Mesendoderm (in vitro differentiated cells): ENCODE measurements at regions not wholly inside any gene's neighbourhood (a gene's known extent, or its start where the extent isn't known, plus 50 kb on each side); places are given as distances from the start of the nearest gene placed in this dataset.

ENCODE experiments used
- DNase-seq: peaks from one replicate; pipeline ENCODE4 v3.0.0; 2013
- H2AK5ac ChIP-seq: 2 replicates; pipeline ENCODE4 v1.6.1; 2013; ENCODE audit warnings: low read length, inconsistent platforms
- H2BK120ac ChIP-seq: 2 replicates; pipeline ENCODE4 v1.6.1; 2013; ENCODE audit warnings: low read depth, mild to moderate bottlenecking, low read length, moderate library complexity, mixed read lengths
- H2BK15ac ChIP-seq: replicated peaks from 2 replicates; pipeline ENCODE4 v1.6.1; 2013; ENCODE audit warnings: low read depth, mild to moderate bottlenecking, moderate library complexity
- H2BK5ac ChIP-seq: 2 replicates; pipeline ENCODE4 v1.6.1; 2013; ENCODE audit warnings: low read length, inconsistent platforms
- H3K18ac ChIP-seq: 2 replicates; pipeline ENCODE4 v1.6.1; 2013; ENCODE audit warnings: mild to moderate bottlenecking, low read length, mixed read lengths
- H3K23ac ChIP-seq: one replicate; pipeline ENCODE4 v1.6.1; 2013; ENCODE audit warnings: low read length
- H3K27ac ChIP-seq: 2 replicates; pipeline ENCODE4 v1.5.1; 2013; ENCODE audit warnings: low read depth, mild to moderate bottlenecking, inconsistent platforms, low read length, moderate library complexity
- H3K27me3 ChIP-seq: 2 replicates; pipeline ENCODE4 v1.6.1; 2013; ENCODE audit warnings: low read length, control low read depth, mild to moderate bottlenecking, inconsistent platforms; ENCODE audit not compliant: insufficient read depth, poor library complexity
- H3K36me3 ChIP-seq: 2 replicates; pipeline ENCODE4 v1.6.1; 2013; ENCODE audit warnings: low read length, inconsistent platforms; ENCODE audit not compliant: control insufficient read depth, insufficient read depth
- H3K4ac ChIP-seq: one replicate; pipeline ENCODE4 v1.6.1; 2013; ENCODE audit warnings: low read depth, mild to moderate bottlenecking, low read length, moderate library complexity
- H3K4me1 ChIP-seq: 2 replicates; pipeline ENCODE4 v1.6.1; 2013; ENCODE audit warnings: low read depth, low read length, inconsistent platforms; ENCODE audit not compliant: control insufficient read depth
- H3K4me2 ChIP-seq: 2 replicates; pipeline ENCODE4 v1.6.1; 2013; ENCODE audit warnings: low read length
- H3K4me3 ChIP-seq: 2 replicates; pipeline ENCODE4 v1.5.1; 2013; ENCODE audit warnings: mild to moderate bottlenecking, low read length
- H3K56ac ChIP-seq: one replicate; pipeline ENCODE4 v1.6.1; 2013; ENCODE audit warnings: low read length
- H3K79me1 ChIP-seq: 2 replicates; pipeline ENCODE4 v1.6.1; 2013; ENCODE audit warnings: low read length, inconsistent platforms
- H3K79me2 ChIP-seq: 2 replicates; pipeline ENCODE4 v1.6.1; 2013; ENCODE audit warnings: mild to moderate bottlenecking, low read length; ENCODE audit not compliant: control insufficient read depth, insufficient read depth
- H3K9ac ChIP-seq: 2 replicates; pipeline ENCODE4 v1.6.1; 2013; ENCODE audit warnings: low read length, inconsistent platforms
- H4K5ac ChIP-seq: one replicate; pipeline ENCODE4 v1.6.1; 2013; ENCODE audit warnings: low read length
- H4K8ac ChIP-seq: one replicate; pipeline ENCODE4 v1.6.1; 2013; ENCODE audit warnings: low read depth, mild to moderate bottlenecking, control low read depth, low read length, moderate library complexity
- WGBS: extraction: QIAGEN DNeasy Blood & Tissue Kit; methylation state at CpG from one replicate; pipeline ENCODE4 v1.1.7; 2013; ENCODE audit warnings: low lambda C conversion rate, missing lambda C conversion rate; ENCODE audit not compliant: insufficient coverage; ENCODE audit errors: extremely low coverage; 5-methylcytosine and 5-hydroxymethylcytosine counted together

GRCh38 chr2:117074756-117075155, 739.7 kb upstream of the DDX18 start:
- no peak overlapping the region for H3K4ac ChIP-seq
- no peak for DNase-seq
- no peak overlapping the region for H3K9ac ChIP-seq
- no peak overlapping the region for H4K8ac ChIP-seq
- H3K27ac ChIP-seq = no peak overlapping the region
- no peaks in the 10 kb centered on the region for H3K36me3 ChIP-seq
- H3K79me2 ChIP-seq = no peaks in the 10 kb centered on the region
- no CpG with 5 or more reads among the region's 4 CpGs for WGBS
- H2BK120ac ChIP-seq = no peak overlapping the region
- no peak overlapping the region for H3K4me3 ChIP-seq
- H2BK15ac ChIP-seq = no peak overlapping the region
- H3K4me2 ChIP-seq = no peak overlapping the region
- H2BK5ac ChIP-seq = no peak overlapping the region
- H3K79me1 ChIP-seq = no peaks in the 10 kb centered on the region
- no peak overlapping the region for H3K56ac ChIP-seq
- no peaks in the 10 kb centered on the region for H3K27me3 ChIP-seq
- H3K23ac ChIP-seq = no peak overlapping the region
- H4K5ac ChIP-seq = no peak overlapping the region
- H2AK5ac ChIP-seq = no peak overlapping the region
- no peaks in the 10 kb centered on the region for H3K4me1 ChIP-seq
- H3K18ac ChIP-seq = no peak overlapping the region

GRCh38 chr2:117085256-117085655, 729.2 kb upstream of the DDX18 start:
- no peak overlapping the region for H2BK120ac ChIP-seq
- H3K27ac ChIP-seq = no peak overlapping the region
- no peak overlapping the region for H3K56ac ChIP-seq

GRCh38 chr2:117085737-117086136, 728.8 kb upstream of the DDX18 start:
- no peak overlapping the region for H3K23ac ChIP-seq
- H3K4me1 ChIP-seq = peaks cover 4% of the 10 kb centered on the region
- no peak overlapping the region for H4K8ac ChIP-seq
- no peak overlapping the region for H3K4ac ChIP-seq
- H3K79me2 ChIP-seq = no peaks in the 10 kb centered on the region
- no peak overlapping the region for H3K56ac ChIP-seq
- H3K36me3 ChIP-seq = no peaks in the 10 kb centered on the region
- H4K5ac ChIP-seq = no peak overlapping the region
- no peak overlapping the region for H3K9ac ChIP-seq
- no peak for DNase-seq
- H2BK5ac ChIP-seq = no peak overlapping the region
- H3K27ac ChIP-seq = no peak overlapping the region
- H3K27me3 ChIP-seq = no peaks in the 10 kb centered on the region
- H3K79me1 ChIP-seq = no peaks in the 10 kb centered on the region
- no peak overlapping the region for H3K18ac ChIP-seq
- WGBS = no CpG with 5 or more reads among the region's 1 CpG
- no peak overlapping the region for H3K4me2 ChIP-seq
- H3K4me3 ChIP-seq = no peak overlapping the region
- no peak overlapping the region for H2BK15ac ChIP-seq
- no peak overlapping the region for H2AK5ac ChIP-seq
- H2BK120ac ChIP-seq = no peak overlapping the region

More at GRCh38 chr2:117085256-117085655, 729.2 kb upstream of the DDX18 start:
- no peaks in the 10 kb centered on the region for H3K36me3 ChIP-seq
- no CpG with 5 or more reads among the region's 3 CpGs for WGBS
- peak; percentile 10 for DNase-seq
- H4K5ac ChIP-seq = no peak overlapping the region
- no peaks in the 10 kb centered on the region for H3K27me3 ChIP-seq
- peaks cover 4% of the 10 kb centered on the region for H3K4me1 ChIP-seq
- no peak overlapping the region for H4K8ac ChIP-seq
- no peaks in the 10 kb centered on the region for H3K79me2 ChIP-seq
- no peak overlapping the region for H3K4ac ChIP-seq
- H3K23ac ChIP-seq = no peak overlapping the region
- no peak overlapping the region for H3K4me3 ChIP-seq
- no peak overlapping the region for H3K9ac ChIP-seq
- no peak overlapping the region for H2AK5ac ChIP-seq
- no peak overlapping the region for H2BK15ac ChIP-seq
- H3K4me2 ChIP-seq = no peak overlapping the region
- H2BK5ac ChIP-seq = no peak overlapping the region
- no peaks in the 10 kb centered on the region for H3K79me1 ChIP-seq
- H3K18ac ChIP-seq = no peak overlapping the region

GRCh38 chr2:117086174-117086942, 728.1 kb upstream of the DDX18 start:
- Histone ChIP-seq H2BK15ac (no peak overlapping the region), H3K56ac (no peak overlapping the region), H3K79me1 (no peaks in the 10 kb centered on the region), H3K4me3 (no peak overlapping the region), H3K4ac (no peak overlapping the region), H4K5ac (no peak overlapping the region), H3K18ac (peak overlapping the region; percentile 39), H3K4me2 (no peak overlapping the region), H4K8ac (no peak overlapping the region), H3K27me3 (no peaks in the 10 kb centered on the region), H3K27ac (no peak overlapping the region), H2AK5ac (no peak overlapping the region), H3K9ac (no peak overlapping the region), H2BK120ac (no peak overlapping the region), H3K36me3 (no peaks in the 10 kb centered on the region), H2BK5ac (no peak overlapping the region), H3K79me2 (no peaks in the 10 kb centered on the region), H3K4me1 (peaks cover 4% of the 10 kb centered on the region), H3K23ac (no peak overlapping the region)
- peak; percentile 13 for DNase-seq
- no CpG with 5 or more reads among the region's 3 CpGs for WGBS

GRCh38 chr2:117086943-117087250, 727.6 kb upstream of the DDX18 start:
- no peak overlapping the region for H3K4me3 ChIP-seq
- H3K4ac ChIP-seq = no peak overlapping the region
- peaks cover 4% of the 10 kb centered on the region for H3K4me1 ChIP-seq
- no peak overlapping the region for H3K9ac ChIP-seq
- no peaks in the 10 kb centered on the region for H3K79me1 ChIP-seq
- no peak overlapping the region for H2AK5ac ChIP-seq
- H4K8ac ChIP-seq = no peak overlapping the region
- peak overlapping the region; percentile 45 for H2BK120ac ChIP-seq
- H3K27me3 ChIP-seq = no peaks in the 10 kb centered on the region
- whole genome bisulfite sequencing = no CpG with 5 or more reads among the region's 4 CpGs
- DNase-seq = peak; percentile 3
- no peak overlapping the region for H2BK5ac ChIP-seq
- no peaks in the 10 kb centered on the region for H3K79me2 ChIP-seq
- H3K36me3 ChIP-seq = no peaks in the 10 kb centered on the region
- no peak overlapping the region for H3K56ac ChIP-seq
- peak overlapping the region; percentile 39 for H3K18ac ChIP-seq
- no peak overlapping the region for H3K4me2 ChIP-seq
- no peak overlapping the region for H3K23ac ChIP-seq
- H2BK15ac ChIP-seq = no peak overlapping the region
- no peak overlapping the region for H3K27ac ChIP-seq
- no peak overlapping the region for H4K5ac ChIP-seq
